Neural cell (in vitro differentiated cells): ENCODE measurements at regions not wholly inside any gene's neighbourhood (a gene's known extent, or its start where the extent isn't known, plus 50 kb on each side); places are given as distances from the start of the nearest gene placed in this dataset.

Experiments used
- POLR2AphosphoS5 ChIP-seq: IDR thresholded peaks from 2 replicates; pipeline ENCODE4 v1.6.1; 2012
- TF ChIP-seq, protein P1 (sequence below): fragments of 450-650 bp; IDR thresholded peaks from 2 replicates; pipeline ENCODE4 v1.5.1; 2014; ENCODE audit warnings: antibody characterized with exemption, mild to moderate bottlenecking, moderate library complexity; ENCODE audit not compliant: poor library complexity, severe bottlenecking

DNA sequence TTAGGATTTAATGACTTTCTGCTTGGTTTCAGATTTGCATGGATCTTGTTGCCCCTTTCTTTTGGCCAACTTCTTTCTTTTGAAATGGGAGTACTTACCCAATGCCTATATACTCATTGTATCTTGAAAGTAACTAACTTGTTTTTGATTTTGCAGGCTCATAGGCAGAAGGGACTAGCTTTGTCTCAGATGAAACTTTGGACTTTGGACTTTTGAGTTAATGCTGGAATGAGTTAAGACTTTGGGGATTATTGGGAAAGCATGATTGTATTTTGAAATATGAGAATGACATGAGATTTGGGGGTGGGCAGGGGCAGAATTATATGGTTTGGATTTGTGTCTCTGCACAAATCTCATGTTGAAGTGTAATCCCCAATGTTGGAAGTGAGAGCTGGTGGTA is 657.1 kb downstream of the TMTC2 start:
- TF ChIP-seq, protein P1, sequence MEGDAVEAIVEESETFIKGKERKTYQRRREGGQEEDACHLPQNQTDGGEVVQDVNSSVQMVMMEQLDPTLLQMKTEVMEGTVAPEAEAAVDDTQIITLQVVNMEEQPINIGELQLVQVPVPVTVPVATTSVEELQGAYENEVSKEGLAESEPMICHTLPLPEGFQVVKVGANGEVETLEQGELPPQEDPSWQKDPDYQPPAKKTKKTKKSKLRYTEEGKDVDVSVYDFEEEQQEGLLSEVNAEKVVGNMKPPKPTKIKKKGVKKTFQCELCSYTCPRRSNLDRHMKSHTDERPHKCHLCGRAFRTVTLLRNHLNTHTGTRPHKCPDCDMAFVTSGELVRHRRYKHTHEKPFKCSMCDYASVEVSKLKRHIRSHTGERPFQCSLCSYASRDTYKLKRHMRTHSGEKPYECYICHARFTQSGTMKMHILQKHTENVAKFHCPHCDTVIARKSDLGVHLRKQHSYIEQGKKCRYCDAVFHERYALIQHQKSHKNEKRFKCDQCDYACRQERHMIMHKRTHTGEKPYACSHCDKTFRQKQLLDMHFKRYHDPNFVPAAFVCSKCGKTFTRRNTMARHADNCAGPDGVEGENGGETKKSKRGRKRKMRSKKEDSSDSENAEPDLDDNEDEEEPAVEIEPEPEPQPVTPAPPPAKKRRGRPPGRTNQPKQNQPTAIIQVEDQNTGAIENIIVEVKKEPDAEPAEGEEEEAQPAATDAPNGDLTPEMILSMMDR = no peak
- no peak for TF ChIP-seq POLR2AphosphoS5
